ENCODE measurements at regions not wholly inside any gene's neighbourhood (a gene's known extent, or its start where the extent isn't known, plus 50 kb on each side); places are given as distances from the start of the nearest gene placed in this dataset.

GRCh38 chr5:67549947-67550346 is 353.3 kb upstream of the CD180 start:
- TF ChIP-seq, protein P1, sequence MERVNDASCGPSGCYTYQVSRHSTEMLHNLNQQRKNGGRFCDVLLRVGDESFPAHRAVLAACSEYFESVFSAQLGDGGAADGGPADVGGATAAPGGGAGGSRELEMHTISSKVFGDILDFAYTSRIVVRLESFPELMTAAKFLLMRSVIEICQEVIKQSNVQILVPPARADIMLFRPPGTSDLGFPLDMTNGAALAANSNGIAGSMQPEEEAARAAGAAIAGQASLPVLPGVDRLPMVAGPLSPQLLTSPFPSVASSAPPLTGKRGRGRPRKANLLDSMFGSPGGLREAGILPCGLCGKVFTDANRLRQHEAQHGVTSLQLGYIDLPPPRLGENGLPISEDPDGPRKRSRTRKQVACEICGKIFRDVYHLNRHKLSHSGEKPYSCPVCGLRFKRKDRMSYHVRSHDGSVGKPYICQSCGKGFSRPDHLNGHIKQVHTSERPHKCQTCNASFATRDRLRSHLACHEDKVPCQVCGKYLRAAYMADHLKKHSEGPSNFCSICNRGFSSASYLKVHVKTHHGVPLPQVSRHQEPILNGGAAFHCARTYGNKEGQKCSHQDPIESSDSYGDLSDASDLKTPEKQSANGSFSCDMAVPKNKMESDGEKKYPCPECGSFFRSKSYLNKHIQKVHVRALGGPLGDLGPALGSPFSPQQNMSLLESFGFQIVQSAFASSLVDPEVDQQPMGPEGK (CRISPR knock-in tag; IDR thresholded peaks at IDR 0.05; ENCODE audit: borderline replicate concordance): no peak
- no peak for TF ChIP-seq ZNF70 (CRISPR knock-in tag; IDR thresholded peaks at IDR 0.05)
- TF ChIP-seq TSHZ2 (CRISPR knock-in tag; IDR thresholded peaks at IDR 0.05): no peak

All from SK-N-SH treated with all-trans-retinoic acid at 6 μM for 48 hours (cell line).